PC-9 (cell line): ENCODE measurements at regions not wholly inside any gene's neighbourhood (a gene's known extent, or its start where the extent isn't known, plus 50 kb on each side); places are given as distances from the start of the nearest gene placed in this dataset.
"Not testable (repeated sequence)": the region's sequence is repeated elsewhere in the genome, so short reads cannot be mapped to it uniquely, and the experiment has no call there.

Source experiments
- BruUV-seq: library from RNA; stranded (reverse); fragments of 400-500 nt; replicated peaks from 2 replicates; lab custom pipeline; 2021; lab: Mats Ljungman, UMichigan
- CTCF ChIA-PET: fragments of 300-600 bp; sonication (Branson Sonifier 250); formaldehyde crosslinking; loops from one replicate; lab custom pipeline; 2022; ENCODE audit warnings: antibody characterized with exemption; lab: Charles Lee
- POLR2A ChIA-PET: fragments of 300-600 bp; sonication (Branson Sonifier 250); formaldehyde crosslinking; loops from one replicate; lab custom pipeline; 2022; ENCODE audit warnings: antibody characterized with exemption; ENCODE audit not compliant: unreplicated experiment; lab: Charles Lee
- DNase-seq, 2 experiments: peaks; one replicate each; pipeline versions ENCODE4 v3.0.0 to v3.0.0-alpha.2; 2015 to 2022; ENCODE audit warnings: mixed read lengths in 1 of 2
- H2AFZ ChIP-seq: fragments of 200-600 bp; sonication (generic); 2 replicates; pipeline ENCODE4 v1.8.1; 2017; ENCODE audit warnings: antibody characterized with exemption
- H3F3A ChIP-seq: fragments of 200-600 bp; sonication (generic); 2 replicates; pipeline ENCODE4 v1.8.1; 2017; ENCODE audit warnings: antibody characterized with exemption, mild to moderate bottlenecking, low read depth; ENCODE audit not compliant: insufficient read depth
- H3K27ac ChIP-seq: fragments of 200-600 bp; sonication (generic); 2 replicates; pipeline ENCODE4 v1.6.1; 2016; ENCODE audit warnings: mixed run types
- H3K27me3 ChIP-seq: fragments of 200-600 bp; sonication (generic); 2 replicates; pipeline ENCODE4 v1.6.1; 2016; ENCODE audit warnings: low read depth, mixed run types; ENCODE audit not compliant: insufficient read depth
- H3K36me3 ChIP-seq: fragments of 200-600 bp; sonication (generic); 2 replicates; pipeline ENCODE4 v1.6.1; 2016; ENCODE audit warnings: low read depth, mixed run types
- H3K4me1 ChIP-seq: fragments of 200-600 bp; sonication (generic); replicated peaks from 2 replicates; pipeline ENCODE4 v1.6.1; 2016; ENCODE audit warnings: mixed run types; ENCODE audit not compliant: insufficient read depth
- H3K4me2 ChIP-seq: fragments of 200-600 bp; sonication (generic); 2 replicates; pipeline ENCODE4 v1.6.1; 2017; ENCODE audit warnings: mixed run types
- H3K4me3 ChIP-seq: fragments of 200-600 bp; sonication (generic); 2 replicates; pipeline ENCODE4 v1.6.1; 2016; ENCODE audit warnings: mixed run types
- H3K79me2 ChIP-seq: fragments of 200-600 bp; sonication (generic); 2 replicates; pipeline ENCODE4 v1.6.1; 2017; ENCODE audit warnings: low read depth, mixed run types
- H3K9me2 ChIP-seq: fragments of 200-600 bp; sonication (generic); 2 replicates; pipeline ENCODE4 v1.8.1; 2017; ENCODE audit warnings: mild to moderate bottlenecking; ENCODE audit not compliant: insufficient read depth
- H3K9me3 ChIP-seq: fragments of 200-600 bp; sonication (generic); 2 replicates; pipeline ENCODE4 v1.8.1; 2016; ENCODE audit warnings: low read depth; ENCODE audit not compliant: insufficient read depth
- H4K20me1 ChIP-seq: fragments of 200-600 bp; sonication (generic); 2 replicates; pipeline ENCODE4 v1.8.1; 2017; ENCODE audit not compliant: insufficient read depth
- CTCF ChIP-seq: fragments of 200-600 bp; sonication (generic); conservative IDR thresholded peaks from 2 replicates; pipeline ENCODE4 v1.6.1; 2017; ENCODE audit warnings: mixed run types, antibody characterized with exemption, mild to moderate bottlenecking, moderate library complexity
- EZH2 ChIP-seq: fragments of 200-600 bp; sonication (generic); IDR thresholded peaks from 2 replicates; pipeline ENCODE4 v1.8.0; 2017; ENCODE audit warnings: antibody characterized with exemption, low read depth
- intact Hi-C: fragments of 100-400 bp; cut with micrococcal nuclease; formaldehyde crosslinking; loops from one replicate; pipeline ENCODE4 v1.10.0; 2022; ENCODE audit not compliant: unreplicated experiment

DNA sequence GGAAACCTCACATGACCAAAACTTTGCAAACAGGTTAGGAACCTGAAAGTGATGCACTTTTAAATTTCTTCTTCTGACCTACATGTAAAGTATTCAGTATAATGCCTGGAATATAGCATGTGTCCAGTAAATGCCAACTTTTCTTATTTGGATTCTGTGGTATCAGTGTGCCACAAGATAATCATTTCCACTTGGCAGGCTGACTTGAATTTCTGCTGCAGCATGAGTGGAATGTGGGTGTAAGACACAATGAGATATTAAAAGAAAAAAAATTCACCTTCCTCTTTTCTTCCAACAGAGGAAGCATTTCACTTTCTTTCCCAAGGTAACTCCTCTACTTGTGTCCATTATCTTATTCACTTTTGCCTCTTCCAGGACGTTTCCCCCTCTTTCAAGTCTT is 141.9 kb upstream of the PRKD1 start:
- no peak for DNase-seq
- no peak overlapping the region for H2AFZ ChIP-seq
- no peaks in the 10 kb centered on the region for H3F3A ChIP-seq
- no peaks in the 10 kb centered on the region for H4K20me1 ChIP-seq
- H3K36me3 ChIP-seq = no peaks in the 10 kb centered on the region
- no peaks in the 10 kb centered on the region for H3K9me2 ChIP-seq
- H3K9me3 ChIP-seq = no peaks in the 10 kb centered on the region
- no peak overlapping the region for H3K4me3 ChIP-seq
- TF ChIP-seq EZH2 (no peak), CTCF (no peak)
- no peak overlapping the region for H3K27ac ChIP-seq
- ChIA-PET CTCF (no interaction called here), POLR2A (no interaction called here)
- BruUV-seq = no TSS peak
- no peak overlapping the region for H3K4me2 ChIP-seq
- H3K79me2 ChIP-seq = no peaks in the 10 kb centered on the region
- intact Hi-C loops = no loop called here
- no peaks in the 10 kb centered on the region for H3K4me1 ChIP-seq
- H3K27me3 ChIP-seq = no peaks in the 10 kb centered on the region

- H3K4me1 ChIP-seq, H3K79me2 ChIP-seq, H3F3A ChIP-seq, H3K27me3 ChIP-seq, POLR2A ChIA-PET, H3K9me3 ChIP-seq, BruUV-seq, H3K4me2 ChIP-seq, H3K36me3 ChIP-seq, H4K20me1 ChIP-seq, H3K4me3 ChIP-seq, CTCF ChIA-PET, H3K27ac ChIP-seq, DNase-seq, H2AFZ ChIP-seq, intact Hi-C loops, H3K9me2 ChIP-seq: not testable (repeated sequence)
Measured at GRCh38 chr14:30072454-30072853, 144.8 kb upstream of the PRKD1 start.

- Histone ChIP-seq H2AFZ (no peak overlapping the region), H3K79me2 (no peaks in the 10 kb centered on the region), H3K9me2 (no peaks in the 10 kb centered on the region), H4K20me1 (no peaks in the 10 kb centered on the region), H3F3A (no peaks in the 10 kb centered on the region), H3K9me3 (no peaks in the 10 kb centered on the region), H3K36me3 (no peaks in the 10 kb centered on the region), H3K4me3 (no peak overlapping the region), H3K27me3 (no peaks in the 10 kb centered on the region), H3K4me1 (no peaks in the 10 kb centered on the region), H3K4me2 (no peak overlapping the region), H3K27ac (no peak overlapping the region)
- intact Hi-C loops = no loop called here
- ChIA-PET CTCF (no interaction called here), POLR2A (no interaction called here)
- no peak for DNase-seq
- BruUV-seq = no TSS peak
- TF ChIP-seq CTCF (no peak), EZH2 (no peak)
Measured at GRCh38 chr14:30077946-30078345, 150.3 kb upstream of the PRKD1 start.

DNA sequence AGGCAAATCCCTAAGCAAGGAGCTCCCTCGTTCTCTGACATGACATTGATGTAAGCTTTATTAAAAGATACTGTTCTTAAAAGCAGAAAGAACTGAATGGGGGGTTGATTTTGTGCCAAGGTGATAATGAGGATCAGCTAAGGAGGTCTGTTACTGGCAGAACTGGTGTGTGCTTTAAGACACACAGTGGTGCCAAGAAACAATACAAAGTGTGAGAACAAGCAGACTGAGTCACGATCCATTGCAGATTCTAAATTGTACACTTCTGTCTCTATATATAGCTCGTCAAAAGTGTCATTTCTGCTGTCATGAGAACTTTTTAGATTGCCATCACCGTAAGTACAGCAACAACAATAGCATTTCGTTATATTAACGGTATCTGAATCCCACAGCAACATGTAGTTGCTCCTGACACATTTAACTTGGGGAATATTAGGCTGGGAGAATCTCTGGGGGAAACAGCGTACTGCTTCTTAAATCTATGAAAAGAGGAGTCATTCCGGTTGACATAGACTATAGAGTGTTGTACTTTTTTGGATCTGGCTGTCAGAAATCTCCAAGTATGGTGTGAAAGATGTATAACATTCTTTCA is 151.3 kb upstream of the PRKD1 start:
- H3K4me3 ChIP-seq = no peak overlapping the region
- no peak overlapping the region for H2AFZ ChIP-seq
- intact Hi-C loops = no loop called here
- no peak overlapping the region for H3K4me2 ChIP-seq
- BruUV-seq = no TSS peak
- no peaks in the 10 kb centered on the region for H4K20me1 ChIP-seq
- CTCF ChIA-PET = no interaction called here
- POLR2A ChIA-PET = no interaction called here
- TF ChIP-seq CTCF (no peak), EZH2 (no peak)
- no peaks in the 10 kb centered on the region for H3K9me2 ChIP-seq
- H3K79me2 ChIP-seq = no peaks in the 10 kb centered on the region
- no peaks in the 10 kb centered on the region for H3K27me3 ChIP-seq
- no peaks in the 10 kb centered on the region for H3F3A ChIP-seq
- no peaks in the 10 kb centered on the region for H3K9me3 ChIP-seq
- no peak overlapping the region for H3K27ac ChIP-seq
- no peaks in the 10 kb centered on the region for H3K4me1 ChIP-seq
- no peaks in the 10 kb centered on the region for H3K36me3 ChIP-seq
- DNase-seq = no peak
